HG03064 (cell line): ENCODE measurements at regions not wholly inside any gene's neighbourhood (a gene's known extent, or its start where the extent isn't known, plus 50 kb on each side); places are given as distances from the start of the nearest gene placed in this dataset.

Experiments used
- ATAC-seq: cut with Tn5 transposase; IDR thresholded peaks from one replicate; pipeline ENCODE4 v1.9.1; 2021; ENCODE audit warnings: low read depth; ENCODE audit not compliant: unreplicated experiment

- ATAC-seq, result no peak
These were observed 158.4 kb upstream of the GRIP1 start for GRCh38 chr12:66837311-66837627.

- no peak for ATAC-seq
These were observed 159.5 kb upstream of the GRIP1 start for GRCh38 chr12:66838366-66838765.

GRCh38 chr12:66848967-66849366 lies 170.1 kb upstream of the GRIP1 start:
- ATAC-seq, result no peak

- no peak for ATAC-seq
These were observed 172.3 kb upstream of the GRIP1 start for GRCh38 chr12:66851134-66851533.

GRCh38 chr12:66852091-66852490 lies 173.2 kb upstream of the GRIP1 start:
- ATAC-seq, result no peak

- ATAC-seq, result no peak
These were observed 173.9 kb upstream of the GRIP1 start for GRCh38 chr12:66852765-66853164.

GRCh38 chr12:66859751-66860440 lies 181.0 kb upstream of the GRIP1 start:
- ATAC-seq, result no peak

GRCh38 chr12:66860752-66861750 lies 182.2 kb upstream of the GRIP1 start:
- ATAC-seq, result no peak

- no peak for ATAC-seq
These were observed 183.6 kb upstream of the GRIP1 start for GRCh38 chr12:66862356-66862985.

- ATAC-seq, result no peak
These were observed 184.4 kb upstream of the GRIP1 start for GRCh38 chr12:66863276-66863675.

GRCh38 chr12:66877925-66878324 lies 199.0 kb upstream of the GRIP1 start:
- no peak for ATAC-seq

GRCh38 chr12:66879409-66879808 lies 200.5 kb upstream of the GRIP1 start:
- no peak for ATAC-seq

- no peak for ATAC-seq
These were observed 202.5 kb upstream of the GRIP1 start for GRCh38 chr12:66881386-66881785.

- no peak for ATAC-seq
These were observed 205.2 kb upstream of the GRIP1 start for GRCh38 chr12:66884091-66884490.

GRCh38 chr12:66885115-66885875 lies 206.4 kb upstream of the GRIP1 start:
- ATAC-seq, result no peak

- no peak for ATAC-seq
These were observed 217.9 kb upstream of the GRIP1 start for GRCh38 chr12:66896797-66897196.

GRCh38 chr12:66898700-66899469 lies 220.0 kb upstream of the GRIP1 start:
- no peak for ATAC-seq

GRCh38 chr12:66899588-66899987 lies 220.7 kb upstream of the GRIP1 start:
- no peak for ATAC-seq

GRCh38 chr12:66900616-66901015 lies 221.7 kb upstream of the GRIP1 start:
- no peak for ATAC-seq
